Skeletal muscle tissue (tissue), 3 donors: ENCODE measurements at regions not wholly inside any gene's neighbourhood (a gene's known extent, or its start where the extent isn't known, plus 50 kb on each side); places are given as distances from the start of the nearest gene placed in this dataset.

Experiments
- H3K27ac ChIP-seq: one replicate; pipeline ENCODE4 v1.7.0; 2013; ENCODE audit warnings: mild to moderate bottlenecking, low read depth, low read length, inconsistent platforms
- H3K27me3 ChIP-seq, 3 donors: one replicate each; pipeline ENCODE4 v1.7.0; 2013; ENCODE audit warnings: low read length in 3 of 3; ENCODE audit not compliant: control insufficient read depth in 3 of 3, insufficient read depth in 3 of 3
- H3K36me3 ChIP-seq, 3 donors: one replicate each; pipeline ENCODE4 v1.7.0; 2013; ENCODE audit warnings: low read length in 3 of 3; ENCODE audit not compliant: control insufficient read depth in 3 of 3, insufficient read depth in 3 of 3
- H3K4me1 ChIP-seq, 3 donors: one replicate each; pipeline ENCODE4 v1.7.0; 2013; ENCODE audit warnings: low read length in 3 of 3, mild to moderate bottlenecking in 3 of 3; ENCODE audit not compliant: control insufficient read depth in 3 of 3, insufficient read depth in 3 of 3
- H3K4me3 ChIP-seq, 3 donors: one replicate each; pipeline ENCODE4 v1.7.0; 2013; ENCODE audit warnings: low read length in 3 of 3
- H3K9ac ChIP-seq, 3 donors: one replicate each; pipeline ENCODE4 v1.7.0; 2013; ENCODE audit warnings: low read length in 3 of 3, mild to moderate bottlenecking in 3 of 3, moderate library complexity in 2 of 3, low read depth in 1 of 3
- H3K9me3 ChIP-seq, 3 donors: one replicate each; pipeline ENCODE4 v1.7.0; 2013; ENCODE audit warnings: low read length in 3 of 3; ENCODE audit not compliant: control insufficient read depth in 3 of 3
- donor health status: Osteomylitis.

- Histone ChIP-seq H3K9me3 (no peaks in the 10 kb centered on the region), H3K9ac (no peak overlapping the region), H3K4me1 (no peaks in the 10 kb centered on the region), H3K4me3 (no peak overlapping the region), H3K27me3 (no peaks in the 10 kb centered on the region), H3K27ac (no peak overlapping the region), H3K36me3 (no peaks in the 10 kb centered on the region)
These were observed 177.3 kb upstream of the SPEF2 start for GRCh38 chr5:35440409-35440808.

GRCh38 chr5:35438786-35439185, 178.9 kb upstream of the SPEF2 start:
- Histone ChIP-seq H3K4me3 (no peak overlapping the region), H3K9ac (no peak overlapping the region), H3K36me3 (no peaks in the 10 kb centered on the region), H3K4me1 (no peaks in the 10 kb centered on the region), H3K9me3 (no peaks in the 10 kb centered on the region), H3K27me3 (no peaks in the 10 kb centered on the region), H3K27ac (no peak overlapping the region)

GRCh38 chr5:35438288-35438687, 179.4 kb upstream of the SPEF2 start:
- no peaks in the 10 kb centered on the region for H3K36me3 ChIP-seq
- H3K9ac ChIP-seq: no peak overlapping the region
- no peak overlapping the region for H3K4me3 ChIP-seq
- H3K4me1 ChIP-seq: no peaks in the 10 kb centered on the region
- no peaks in the 10 kb centered on the region for H3K27me3 ChIP-seq
- H3K9me3 ChIP-seq: no peaks in the 10 kb centered on the region
- no peak overlapping the region for H3K27ac ChIP-seq

GRCh38 chr5:35436400-35437057, 181.1 kb upstream of the SPEF2 start:
- Histone ChIP-seq H3K27ac (no peak overlapping the region), H3K4me1 (no peaks in the 10 kb centered on the region), H3K9ac (no peak overlapping the region), H3K36me3 (no peaks in the 10 kb centered on the region), H3K9me3 (no peaks in the 10 kb centered on the region), H3K4me3 (no peak overlapping the region), H3K27me3 (no peaks in the 10 kb centered on the region)

- no peaks in the 10 kb centered on the region for H3K36me3 ChIP-seq
- H3K27ac ChIP-seq: no peak overlapping the region
- no peaks in the 10 kb centered on the region for H3K9me3 ChIP-seq
- H3K27me3 ChIP-seq: no peaks in the 10 kb centered on the region
- H3K9ac ChIP-seq: no peak overlapping the region
- no peaks in the 10 kb centered on the region for H3K4me1 ChIP-seq
- no peak overlapping the region for H3K4me3 ChIP-seq
These were observed 187.1 kb upstream of the SPEF2 start for GRCh38 chr5:35430381-35431162.

- Histone ChIP-seq H3K4me3 (no peak overlapping the region), H3K9ac (no peak overlapping the region), H3K9me3 (no peaks in the 10 kb centered on the region), H3K27ac (no peak overlapping the region), H3K4me1 (no peaks in the 10 kb centered on the region), H3K27me3 (no peaks in the 10 kb centered on the region), H3K36me3 (no peaks in the 10 kb centered on the region)
These were observed 189.9 kb upstream of the PRLR start for GRCh38 chr5:35420200-35420599.

- no peak overlapping the region for H3K27ac ChIP-seq
- no peaks in the 10 kb centered on the region for H3K4me1 ChIP-seq
- no peak overlapping the region for H3K9ac ChIP-seq
- H3K9me3 ChIP-seq: no peaks in the 10 kb centered on the region
- H3K36me3 ChIP-seq: no peaks in the 10 kb centered on the region
- H3K4me3 ChIP-seq: no peak overlapping the region
- no peaks in the 10 kb centered on the region for H3K27me3 ChIP-seq
These were observed 186.8 kb upstream of the PRLR start for GRCh38 chr5:35417040-35417439.

GRCh38 chr5:35416217-35416988, 186.1 kb upstream of the PRLR start:
- Histone ChIP-seq H3K27ac (no peak overlapping the region), H3K4me1 (no peaks in the 10 kb centered on the region), H3K36me3 (no peaks in the 10 kb centered on the region), H3K4me3 (no peak overlapping the region), H3K27me3 (no peaks in the 10 kb centered on the region), H3K9me3 (no peaks in the 10 kb centered on the region), H3K9ac (no peak overlapping the region)

- H3K9me3 ChIP-seq: no peaks in the 10 kb centered on the region
- H3K36me3 ChIP-seq: no peaks in the 10 kb centered on the region
- H3K27me3 ChIP-seq: no peaks in the 10 kb centered on the region
- H3K9ac ChIP-seq: no peak overlapping the region
- H3K4me3 ChIP-seq: no peak overlapping the region
- no peak overlapping the region for H3K27ac ChIP-seq
- no peaks in the 10 kb centered on the region for H3K4me1 ChIP-seq
These were observed 185.0 kb upstream of the PRLR start for GRCh38 chr5:35415309-35415708.

GRCh38 chr5:35409361-35409760, 179.1 kb upstream of the PRLR start:
- H3K27me3 ChIP-seq: no peaks in the 10 kb centered on the region
- H3K9ac ChIP-seq: no peak overlapping the region
- no peak overlapping the region for H3K4me3 ChIP-seq
- no peaks in the 10 kb centered on the region for H3K4me1 ChIP-seq
- no peak overlapping the region for H3K27ac ChIP-seq
- no peaks in the 10 kb centered on the region for H3K36me3 ChIP-seq
- no peaks in the 10 kb centered on the region for H3K9me3 ChIP-seq
